ENCODE measurements at regions not wholly inside any gene's neighbourhood (a gene's known extent, or its start where the extent isn't known, plus 50 kb on each side); places are given as distances from the start of the nearest gene placed in this dataset.
"Not testable (repeated sequence)": the region's sequence is repeated elsewhere in the genome, so short reads cannot be mapped to it uniquely, and the experiment has no call there.

DNA sequence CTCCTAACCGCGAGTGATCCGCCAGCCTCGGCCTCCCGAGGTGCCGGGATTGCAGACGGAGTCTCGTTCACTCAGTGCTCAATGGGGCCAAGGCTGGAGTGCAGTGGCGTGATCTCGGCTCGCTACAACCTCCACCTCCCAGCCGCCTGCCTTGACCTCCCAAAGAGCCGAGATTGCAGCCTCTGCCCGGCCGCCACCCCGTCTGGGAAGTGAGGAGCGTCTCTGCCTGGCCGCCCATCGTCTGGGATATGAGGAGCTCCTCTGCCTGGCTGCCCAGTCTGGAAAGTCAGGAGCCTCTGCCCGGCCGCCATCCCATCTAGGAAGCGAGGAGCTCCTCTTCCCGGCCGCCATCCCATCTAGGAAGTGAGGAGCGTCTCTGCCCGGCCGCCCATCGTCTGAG is 58.8 kb upstream of the ANKRD30BL start:
- H3K9me3 Mint-ChIP-seq; ATAC-seq; intact Hi-C loops (cut with micrococcal nuclease); H3K27me3 Mint-ChIP-seq (ENCODE audit: low read depth in 2 of 2); H3K36me3 Mint-ChIP-seq; H3K27me3 ChIP-seq (ENCODE audit: control insufficient read depth, insufficient read depth, low read length); H3K4me1 ChIP-seq (ENCODE audit: control insufficient read depth, insufficient read depth, low read length); H3K27ac ChIP-seq (ENCODE audit: low read length); H3K36me3 ChIP-seq (ENCODE audit: control insufficient read depth, insufficient read depth, low read length); H3K4me3 ChIP-seq (ENCODE audit: low read length); H3K27ac Mint-ChIP-seq; H3K4me1 Mint-ChIP-seq; DNase-seq; H3K4me3 Mint-ChIP-seq; H3K9me3 ChIP-seq (ENCODE audit: control insufficient read depth, insufficient read depth, low read length): not testable (repeated sequence)
- 96% methylated on average over 24 of the region's 28 CpGs for WGBS (ENCODE audit: insufficient coverage)

DNA sequence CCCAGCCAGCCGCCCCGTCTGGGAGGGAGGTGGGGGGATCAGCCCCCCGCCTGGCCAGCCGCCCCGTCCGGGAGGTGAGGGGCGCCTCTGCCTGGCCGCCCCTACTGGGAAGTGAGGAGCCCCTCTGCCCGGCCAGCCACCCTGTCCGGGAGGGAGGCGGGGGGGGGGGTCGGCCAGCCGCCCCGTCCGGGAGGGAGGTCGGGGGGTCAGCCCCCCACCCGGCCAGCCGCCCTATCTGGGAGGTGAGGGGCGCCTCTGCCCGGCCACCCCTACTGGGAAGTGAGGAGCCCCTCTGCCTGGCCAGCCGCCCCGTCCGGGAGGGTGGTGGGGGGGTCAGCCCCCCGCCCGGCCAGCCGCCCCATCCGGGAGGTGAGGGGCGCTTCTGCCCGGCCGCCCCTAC is 60.1 kb upstream of the ANKRD30BL start:
- H3K9me3 Mint-ChIP-seq; H3K9me3 ChIP-seq (ENCODE audit: control insufficient read depth, insufficient read depth, low read length); ATAC-seq; H3K36me3 Mint-ChIP-seq; H3K27me3 ChIP-seq (ENCODE audit: control insufficient read depth, insufficient read depth, low read length); H3K4me3 ChIP-seq (ENCODE audit: low read length); H3K4me3 Mint-ChIP-seq; H3K27ac Mint-ChIP-seq; H3K27me3 Mint-ChIP-seq (ENCODE audit: low read depth in 2 of 2); H3K4me1 Mint-ChIP-seq; H3K4me1 ChIP-seq (ENCODE audit: control insufficient read depth, insufficient read depth, low read length); H3K27ac ChIP-seq (ENCODE audit: low read length); intact Hi-C loops (cut with micrococcal nuclease); H3K36me3 ChIP-seq (ENCODE audit: control insufficient read depth, insufficient read depth, low read length); DNase-seq: not testable (repeated sequence)
- no CpG with 5 or more reads among the region's 30 CpGs for WGBS (ENCODE audit: insufficient coverage)

DNA sequence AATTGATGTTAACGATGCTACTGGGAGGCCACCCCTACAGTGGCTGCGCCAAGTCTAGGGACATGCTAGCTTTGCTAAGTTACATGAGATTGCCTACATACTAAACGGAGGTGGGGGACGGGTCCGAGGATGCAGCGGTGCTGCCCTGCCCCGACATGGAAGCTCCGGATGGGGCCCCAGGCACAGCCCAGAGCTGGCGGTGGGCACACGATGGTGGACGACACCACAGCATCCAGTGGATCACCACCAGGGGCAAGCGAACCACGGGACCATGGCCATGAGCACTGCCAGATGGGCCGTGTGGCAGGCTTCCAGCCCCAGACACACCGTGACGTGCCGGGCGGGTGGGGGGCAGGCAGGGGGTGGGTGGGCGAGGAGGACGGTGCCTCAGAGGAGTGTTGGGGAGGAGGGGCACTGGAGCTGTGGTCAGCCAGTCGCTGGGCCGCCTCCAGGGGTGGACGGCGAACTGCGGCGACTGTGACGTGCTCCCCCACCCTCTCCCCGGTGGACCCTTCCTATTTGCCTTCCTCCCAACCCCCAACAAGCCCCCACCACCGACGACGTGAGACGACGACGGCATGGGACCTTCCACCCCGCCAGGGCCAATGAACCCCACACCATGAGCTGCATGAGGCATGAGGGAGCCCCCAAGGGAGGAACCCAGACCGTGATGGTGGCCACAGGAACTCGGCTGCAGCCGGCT is 90.6 kb upstream of the ANKRD30BL start:
- ATAC-seq: no peak
- TF ChIP-seq, protein P1, sequence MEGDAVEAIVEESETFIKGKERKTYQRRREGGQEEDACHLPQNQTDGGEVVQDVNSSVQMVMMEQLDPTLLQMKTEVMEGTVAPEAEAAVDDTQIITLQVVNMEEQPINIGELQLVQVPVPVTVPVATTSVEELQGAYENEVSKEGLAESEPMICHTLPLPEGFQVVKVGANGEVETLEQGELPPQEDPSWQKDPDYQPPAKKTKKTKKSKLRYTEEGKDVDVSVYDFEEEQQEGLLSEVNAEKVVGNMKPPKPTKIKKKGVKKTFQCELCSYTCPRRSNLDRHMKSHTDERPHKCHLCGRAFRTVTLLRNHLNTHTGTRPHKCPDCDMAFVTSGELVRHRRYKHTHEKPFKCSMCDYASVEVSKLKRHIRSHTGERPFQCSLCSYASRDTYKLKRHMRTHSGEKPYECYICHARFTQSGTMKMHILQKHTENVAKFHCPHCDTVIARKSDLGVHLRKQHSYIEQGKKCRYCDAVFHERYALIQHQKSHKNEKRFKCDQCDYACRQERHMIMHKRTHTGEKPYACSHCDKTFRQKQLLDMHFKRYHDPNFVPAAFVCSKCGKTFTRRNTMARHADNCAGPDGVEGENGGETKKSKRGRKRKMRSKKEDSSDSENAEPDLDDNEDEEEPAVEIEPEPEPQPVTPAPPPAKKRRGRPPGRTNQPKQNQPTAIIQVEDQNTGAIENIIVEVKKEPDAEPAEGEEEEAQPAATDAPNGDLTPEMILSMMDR (IDR thresholded peaks at IDR 0.05): no peak
- peaks cover 8% of the 10 kb centered on the region for H3K36me3 Mint-ChIP-seq

DNA sequence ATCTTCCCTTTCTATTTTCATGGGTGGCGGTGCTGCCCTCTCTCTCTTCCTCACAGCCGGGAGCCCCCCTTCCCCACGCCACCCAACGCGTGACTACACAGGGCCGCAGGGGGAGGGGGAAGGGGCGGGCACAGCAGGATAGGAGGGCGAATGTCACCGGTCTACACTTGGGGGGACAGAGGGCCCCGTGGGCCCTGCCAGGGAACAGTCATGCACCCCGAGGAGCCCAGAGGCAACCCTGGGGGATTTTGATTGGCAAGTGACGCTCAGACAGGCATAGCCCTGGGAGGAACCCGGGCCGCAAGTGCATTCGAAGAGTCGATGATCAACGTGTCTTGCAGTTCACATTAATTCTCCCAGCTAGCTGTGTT is 91.1 kb upstream of the ANKRD30BL start:
- DNase-seq (no peak), ATAC-seq (no peak)
- H3K27ac Mint-ChIP-seq: no peak overlapping the region
- peaks cover 6 to 8% of the 10 kb centered on the region in 2 donors for H3K27me3 Mint-ChIP-seq (ENCODE audit: low read depth in 2 of 2)
- 87% methylated on average over 14 of the region's 17 CpGs for WGBS (ENCODE audit: insufficient coverage)
- Histone ChIP-seq H3K4me3 (ENCODE audit: low read length) (no peak overlapping the region), H3K4me1 (ENCODE audit: control insufficient read depth, insufficient read depth, low read length) (no peaks in the 10 kb centered on the region), H3K9me3 (ENCODE audit: control insufficient read depth, insufficient read depth, low read length) (peaks cover 7% of the 10 kb centered on the region), H3K27ac (ENCODE audit: low read length) (no peak overlapping the region), H3K36me3 (ENCODE audit: control insufficient read depth, insufficient read depth, low read length) (no peaks in the 10 kb centered on the region), H3K27me3 (ENCODE audit: control insufficient read depth, insufficient read depth, low read length) (peaks cover 6% of the 10 kb centered on the region)
- no peak overlapping the region for H3K4me3 Mint-ChIP-seq
- intact Hi-C loops (cut with micrococcal nuclease): no loop called here
- H3K36me3 Mint-ChIP-seq: peaks cover 8% of the 10 kb centered on the region
- TF ChIP-seq, protein P1 (IDR thresholded peaks at IDR 0.05): no peak
- H3K4me1 Mint-ChIP-seq: no peaks in the 10 kb centered on the region
- H3K9me3 Mint-ChIP-seq: peaks cover 5 to 6% of the 10 kb centered on the region in 2 donors

More for the DNA sequence above, 90.6 kb upstream of the ANKRD30BL start:
- no peaks in the 10 kb centered on the region for H3K36me3 ChIP-seq (ENCODE audit: control insufficient read depth, insufficient read depth, low read length)
- no peaks in the 10 kb centered on the region for H3K4me1 Mint-ChIP-seq
- no peak overlapping the region for H3K27ac ChIP-seq (ENCODE audit: low read length)
- DNase-seq: no peak
- H3K4me3 Mint-ChIP-seq: no peak overlapping the region
- H3K27me3 ChIP-seq (ENCODE audit: control insufficient read depth, insufficient read depth, low read length): peaks cover 5% of the 10 kb centered on the region
- H3K27ac Mint-ChIP-seq: no peak overlapping the region
- H3K4me3 ChIP-seq (ENCODE audit: low read length): no peak overlapping the region
- H3K9me3 ChIP-seq (ENCODE audit: control insufficient read depth, insufficient read depth, low read length): peaks cover 7% of the 10 kb centered on the region
- H3K9me3 Mint-ChIP-seq: peaks cover 5 to 6% of the 10 kb centered on the region in 2 donors
- no peaks in the 10 kb centered on the region for H3K4me1 ChIP-seq (ENCODE audit: control insufficient read depth, insufficient read depth, low read length)
- intact Hi-C loops (cut with micrococcal nuclease): no loop called here
- peaks cover 6% of the 10 kb centered on the region in 2 donors for H3K27me3 Mint-ChIP-seq (ENCODE audit: low read depth in 2 of 2)
- WGBS (ENCODE audit: insufficient coverage): 92% methylated on average over 32 of the region's 38 CpGs

Measured in natural killer cell (primary cell).